K562 (cell line): ENCODE measurements at regions not wholly inside any gene's neighbourhood (a gene's known extent, or its start where the extent isn't known, plus 50 kb on each side); places are given as distances from the start of the nearest gene placed in this dataset.

Source experiments
- ATAC-seq: fragments of 200-7000 bp; cut with Tn5 transposase; 3 replicates; pipeline ENCODE4 v1.9.1; 2020; ENCODE audit warnings: moderate library complexity
- BruUV-seq: library from RNA; stranded (reverse); fragments of 400-500 nt; replicated peaks from 2 replicates; lab custom pipeline; 2021; lab: Mats Ljungman, UMichigan
- CTCF ChIA-PET: fragments of 300-600 bp; formaldehyde crosslinking; extraction: SDS; loops from one replicate; lab custom pipeline; 2021; ENCODE audit warnings: low intra/inter-chr PET ratio; lab: Yijun Ruan, JAX
- POLR2A ChIA-PET: fragments of 300-600, 350-650 bp; sonication (Branson Sonifier 250); formaldehyde crosslinking; extraction: SDS; loops from one replicate; lab custom pipeline; 2021; ENCODE audit warnings: antibody characterized with exemption, inconsistent platforms; lab: Yijun Ruan, JAX
- DNase-seq, 4 experiments: peaks; one replicate each; pipeline versions ENCODE4 v3.0.0 to v3.0.0-alpha.2; 2011 to 2018; ENCODE audit warnings: low spot score in 3 of 4, mixed read lengths in 3 of 4; ENCODE audit errors: extremely low read depth in 1 of 4
- FAIRE-seq: peaks from 2 replicates; lab custom pipeline; 2011; peaks lifted over from hg19 to GRCh38; lab: Jason Lieb, UNC
- H2AFZ ChIP-seq: 2 replicates; pipeline ENCODE4 v1.6.0; 2011; ENCODE audit warnings: low read depth, low read length, control low read depth, inconsistent platforms
- H3K27ac ChIP-seq: fragments of 200-600 bp; 3 replicates; pipeline ENCODE4 v1.8.0; 2011; ENCODE audit warnings: low read depth, mild to moderate bottlenecking, control low read depth, inconsistent platforms, low read length, moderate library complexity, mixed read lengths; ENCODE audit errors: extremely low read depth
- H3K27me3 ChIP-seq, 2 experiments: fragments of 300-600 bp in 1 of 2; 2 replicates in 1 of 2; 3 replicates in 1 of 2; pipeline versions ENCODE4 v1.6.0 to v1.8.0; 2011; ENCODE audit warnings: inconsistent platforms in 2 of 2, low read length in 2 of 2, mild to moderate bottlenecking in 1 of 2, mixed read lengths in 1 of 2, moderate library complexity in 1 of 2; ENCODE audit not compliant: control insufficient read depth in 2 of 2, insufficient read depth in 2 of 2
- H3K36me3 ChIP-seq: fragments of 300-600 bp; 3 replicates; pipeline ENCODE4 v1.8.0; 2011; ENCODE audit warnings: mild to moderate bottlenecking, low read length, inconsistent platforms; ENCODE audit not compliant: control insufficient read depth, insufficient read depth
- H3K4me1 ChIP-seq, 2 experiments: fragments of 200-600 bp in 1 of 2; replicated peaks in 1 of 2; 2 replicates in 1 of 2; 3 replicates in 1 of 2; pipeline versions ENCODE4 v1.5.1 to v1.8.0; 2011; ENCODE audit warnings: inconsistent platforms in 2 of 2, low read length in 2 of 2, mild to moderate bottlenecking in 1 of 2, mixed read lengths in 1 of 2, moderate library complexity in 1 of 2; ENCODE audit not compliant: control insufficient read depth in 2 of 2, insufficient read depth in 2 of 2
- H3K4me2 ChIP-seq: 2 replicates; pipeline ENCODE4 v1.6.1; 2011; ENCODE audit warnings: low read length, control low read depth, inconsistent platforms, mixed read lengths; ENCODE audit not compliant: insufficient read depth
- H3K4me3 ChIP-seq: fragments of 200-600 bp; sonication (generic), shearing (Covaris generic); 2 replicates; pipeline ENCODE4 v1.5.1; 2016; ENCODE audit warnings: control low read depth, inconsistent platforms
- H3K79me2 ChIP-seq: fragments of 200-600 bp; 3 replicates; pipeline ENCODE4 v1.8.0; 2011; ENCODE audit warnings: low read length, inconsistent platforms; ENCODE audit not compliant: control insufficient read depth, insufficient read depth
- H3K9ac ChIP-seq, 2 experiments: 2 replicates each; pipeline versions ENCODE4 v1.6.0 to v1.6.1; 2011; ENCODE audit warnings: low read depth in 2 of 2, low read length in 2 of 2, control low read depth in 1 of 2, inconsistent platforms in 1 of 2, mild to moderate bottlenecking in 1 of 2, mixed read lengths in 1 of 2; ENCODE audit not compliant: insufficient read depth in 1 of 2
- H3K9me1 ChIP-seq: one replicate; pipeline ENCODE4 v1.6.0; 2011; ENCODE audit warnings: inconsistent platforms, mild to moderate bottlenecking, low read length, moderate library complexity; ENCODE audit not compliant: control insufficient read depth, insufficient read depth
- H3K9me3 ChIP-seq: replicated peaks from 2 replicates; pipeline ENCODE4 v1.5.1; 2011; ENCODE audit warnings: low read depth, low read length, inconsistent platforms; ENCODE audit not compliant: control insufficient read depth, insufficient read depth
- H4K20me1 ChIP-seq: replicated peaks from 2 replicates; pipeline ENCODE4 v1.6.1; 2011; ENCODE audit warnings: low read length, inconsistent platforms, mixed read lengths; ENCODE audit not compliant: control insufficient read depth, insufficient read depth
- ARNT ChIP-seq, 2 experiments: fragments of 450-650 bp; IDR thresholded peaks; 2 replicates each; pipeline ENCODE4 v1.6.1; 2016; ENCODE audit warnings: mild to moderate bottlenecking in 1 of 2
- BMI1 ChIP-seq: fragments of 150-350 bp; IDR thresholded peaks from 2 replicates; pipeline ENCODE4 v1.6.1; 2014; ENCODE audit warnings: low read length
- CHCHD3 ChIP-seq: fragments of 250-450 bp; sonication (Bioruptor Pico); IDR thresholded peaks from 2 replicates; pipeline ENCODE4 v2.1.2; 2022; ENCODE audit warnings: mild to moderate bottlenecking
- DPF2 ChIP-seq: fragments of 450-650 bp; IDR thresholded peaks from 2 replicates; pipeline ENCODE4 v1.6.1; 2016
- HOXB6 ChIP-seq: fragments of 250-450 bp; sonication (Bioruptor Pico); IDR thresholded peaks from 2 replicates; pipeline ENCODE4 v1.5.1; 2022; ENCODE audit warnings: mild to moderate bottlenecking, borderline replicate concordance
- KLF1 ChIP-seq: fragments of 450-650 bp; IDR thresholded peaks from 2 replicates; pipeline ENCODE4 v1.6.1; 2016; ENCODE audit warnings: missing genetic modification characterization, missing compliant biosample characterization
- NKRF ChIP-seq: fragments of 450-650 bp; IDR thresholded peaks from 2 replicates; pipeline ENCODE4 v1.6.1; 2016; ENCODE audit warnings: borderline replicate concordance
- POLR2B ChIP-seq: fragments of 450-650 bp; IDR thresholded peaks from 2 replicates; pipeline ENCODE4 v1.6.1; 2018; ENCODE audit warnings: low read depth; ENCODE audit not compliant: partially characterized antibody
- SMC3 ChIP-seq: conservative IDR thresholded peaks from 2 replicates; pipeline ENCODE4 v1.6.1; 2011; ENCODE audit warnings: low read depth, low read length, improper control_type of control experiment; ENCODE audit not compliant: insufficient read depth
- TBL1XR1 ChIP-seq, 2 experiments: IDR thresholded peaks; 2 replicates each; pipeline ENCODE4 v1.6.1; 2012; ENCODE audit warnings: improper control_type of control experiment in 2 of 2, low read length in 2 of 2, mild to moderate bottlenecking in 1 of 2
- ZNF197 ChIP-seq: fragments of 200-800 bp; sonication (Bioruptor generic); IDR thresholded peaks from 2 replicates; pipeline ENCODE4 v1.6.1; 2016; ENCODE audit warnings: low read depth, missing genetic modification characterization, missing compliant biosample characterization
- ZNF24 ChIP-seq: fragments of 450-650 bp; IDR thresholded peaks from 2 replicates; pipeline ENCODE4 v1.6.1; 2016
- ZNF316 ChIP-seq: fragments of 450-650 bp; IDR thresholded peaks from 2 replicates; pipeline ENCODE4 v1.6.1; 2016
- ZNF830 ChIP-seq: fragments of 250-450 bp; sonication (Bioruptor Pico); IDR thresholded peaks from 2 replicates; pipeline ENCODE4 v1.5.0; 2021; ENCODE audit warnings: mild to moderate bottlenecking
- WGBS: fragments of 100-300 bp; shearing (Covaris generic); methylation state at CpG from one replicate; pipeline ENCODE4 v1.1.6; 2016; ENCODE audit warnings: low coverage, mixed read lengths; ENCODE audit not compliant: insufficient coverage; ENCODE audit errors: missing lambda C conversion rate; 5-methylcytosine and 5-hydroxymethylcytosine counted together
- in situ Hi-C: fragments of 300-500 bp; cut with MboI; formaldehyde crosslinking; loops from 4 replicates; pipeline ENCODE4 v1.15.0; 2018; ENCODE audit warnings: inconsistent platforms, mixed read lengths
- intact Hi-C: fragments of 100-400 bp; cut with micrococcal nuclease; formaldehyde crosslinking; loops from 2 replicates; pipeline ENCODE4 v1.14.2; 2022

- Histone ChIP-seq H3K36me3 (no peaks in the 10 kb centered on the region), H3K79me2 (no peaks in the 10 kb centered on the region), H3K9me3 (no peaks in the 10 kb centered on the region), H2AFZ (no peak overlapping the region), H4K20me1 (peaks cover 22% of the 10 kb centered on the region), H3K4me1 (peaks cover 0 to 53% of the 10 kb centered on the region in 2 experiments; a peak in 2 of 5 replicates), H3K9me1 (no peaks in the 10 kb centered on the region), H3K27ac (no peak overlapping the region), H3K4me2 (no peak overlapping the region), H3K27me3 (peaks cover 0 to 28% of the 10 kb centered on the region in 2 experiments; a peak in 2 of 5 replicates), H3K9ac (no peak overlapping the region), H3K4me3 (no peak overlapping the region)
- no peak for FAIRE-seq
- POLR2A ChIA-PET = interaction anchor here (0.7 to 1.1 kb wide), 3 partner anchors 10 to 418 kb away, joined by 3 read pairs; no protein-coding TSS in a partner anchor
- 0% methylated on average over 5 of the region's 6 CpGs for WGBS
- intact Hi-C loops (loop anchor here (10.0 kb wide), 1 partner anchor 560 kb away; no protein-coding TSS in a partner anchor), in situ Hi-C loops (no loop called here)
- CTCF ChIA-PET = interaction anchor here (0.6 to 2.7 kb wide), 3 partner anchors 19 to 277 kb away, joined by 3 to 16 read pairs (median 5); no protein-coding TSS in a partner anchor
- BruUV-seq = no TSS peak
- TF ChIP-seq NKRF (no peak), ZNF24 (no peak), ARNT (IDR thresholded peaks at IDR 0.05) (no peak), ZNF197 (no peak), KLF1 (tag) (no peak), BMI1 (no peak), ZNF316 (no peak), CHCHD3 (CRISPR knock-in tag) (no peak), SMC3 (no peak), DPF2 (no peak), ZNF830 (CRISPR knock-in tag) (no peak), HOXB6 (CRISPR knock-in tag) (no peak), POLR2B (no peak), TBL1XR1 (IDR thresholded peaks at IDR 0.05; ENCODE audit: low read length in 2 of 2) (no peak)
- ATAC-seq = no peak
- no peak for DNase-seq
Observed at GRCh38 chr11:69915151-69915500, 95.9 kb upstream of the FGF3 start.
